OCI-LY1 (cell line): ENCODE measurements at regions not wholly inside any gene's neighbourhood (a gene's known extent, or its start where the extent isn't known, plus 50 kb on each side); places are given as distances from the start of the nearest gene placed in this dataset.

ENCODE experiments used
- H2AFZ ChIP-seq: fragments of 200-600 bp; sonication (generic), shearing (Covaris generic); 2 replicates; pipeline ENCODE4 v1.6.0; 2014; ENCODE audit warnings: antibody characterized with exemption, mild to moderate bottlenecking, low read length
- H3F3A ChIP-seq: fragments of 200-600 bp; sonication (generic), shearing (Covaris generic); 2 replicates; pipeline ENCODE4 v1.6.0; 2014; ENCODE audit warnings: mild to moderate bottlenecking, antibody characterized with exemption, low read length, moderate library complexity; ENCODE audit not compliant: insufficient read depth
- H3K27ac ChIP-seq: fragments of 200-600 bp; sonication (generic); 2 replicates; pipeline ENCODE4 v1.5.1; 2014; ENCODE audit warnings: low read length, mixed run types, mild to moderate bottlenecking, low read depth; ENCODE audit not compliant: poor library complexity, severe bottlenecking
- H3K27me3 ChIP-seq: fragments of 200-600 bp; sonication (generic); 2 replicates; pipeline ENCODE4 v1.6.0; 2014; ENCODE audit warnings: antibody characterized with exemption, mild to moderate bottlenecking, low read length, moderate library complexity; ENCODE audit not compliant: insufficient read depth
- H3K36me3 ChIP-seq: fragments of 200-600 bp; sonication (generic); 2 replicates; pipeline ENCODE4 v1.6.1; 2014; ENCODE audit warnings: mild to moderate bottlenecking, antibody characterized with exemption, low read length, moderate library complexity, mixed read lengths; ENCODE audit not compliant: insufficient read depth
- H3K4me1 ChIP-seq: fragments of 200-600 bp; sonication (generic); 2 replicates; pipeline ENCODE4 v1.5.1; 2014; ENCODE audit warnings: mild to moderate bottlenecking, low read length, moderate library complexity; ENCODE audit not compliant: insufficient read depth, severe bottlenecking
- H3K4me2 ChIP-seq: fragments of 200-600 bp; sonication (generic), shearing (Covaris generic); 2 replicates; pipeline ENCODE4 v1.6.1; 2014; ENCODE audit warnings: low read length
- H3K4me3 ChIP-seq: fragments of 200-600 bp; sonication (generic); 2 replicates; pipeline ENCODE4 v1.5.1; 2014; ENCODE audit warnings: low read length, low read depth, mild to moderate bottlenecking, mixed read lengths; ENCODE audit not compliant: poor library complexity, severe bottlenecking
- H3K79me2 ChIP-seq: fragments of 200-600 bp; shearing (Covaris generic); 2 replicates; pipeline ENCODE4 v1.6.1; 2016; ENCODE audit warnings: mixed run types, low read length, mixed read lengths; ENCODE audit not compliant: insufficient read depth
- H3K9ac ChIP-seq: fragments of 200-600 bp; sonication (generic), shearing (Covaris generic); 2 replicates; pipeline ENCODE4 v1.6.1; 2014; ENCODE audit warnings: mild to moderate bottlenecking, low read length, mixed read lengths
- H3K9me2 ChIP-seq: fragments of 200-600 bp; sonication (generic), shearing (Covaris generic); 2 replicates; pipeline ENCODE4 v1.6.1; 2014; ENCODE audit warnings: low read depth, mild to moderate bottlenecking, low read length, mixed read lengths
- H3K9me3 ChIP-seq: fragments of 200-600 bp; shearing (Covaris generic); 2 replicates; pipeline ENCODE4 v1.6.1; 2014; ENCODE audit warnings: low read length, mixed read lengths
- H4K20me1 ChIP-seq: fragments of 200-600 bp; sonication (generic), shearing (Covaris generic); 2 replicates; pipeline ENCODE4 v1.6.0; 2016; ENCODE audit warnings: mild to moderate bottlenecking, low read length; ENCODE audit not compliant: insufficient read depth
- CTCF ChIP-seq: fragments of 200-600 bp; sonication (generic), shearing (Covaris generic); IDR thresholded peaks from 2 replicates; pipeline ENCODE4 v1.5.1; 2017; ENCODE audit warnings: mild to moderate bottlenecking, antibody characterized with exemption, low read length, moderate library complexity, mixed read lengths
- EZH2 ChIP-seq: fragments of 200-600 bp; sonication (generic), shearing (Covaris generic); IDR thresholded peaks from 2 replicates; pipeline ENCODE4 v1.8.0; 2017; ENCODE audit warnings: borderline replicate concordance, mixed run types, mild to moderate bottlenecking, antibody characterized with exemption, low read length, moderate library complexity, mixed read lengths

GRCh38 chr2:188102881-188103280 lies 188.8 kb upstream of the GULP1 start:
- no peak for TF ChIP-seq CTCF
- no peak for TF ChIP-seq EZH2
- Histone ChIP-seq H2AFZ (no peak overlapping the region), H3K4me3 (no peak overlapping the region), H3K9me3 (no peaks in the 10 kb centered on the region), H3K9ac (no peak overlapping the region), H3K4me1 (no peaks in the 10 kb centered on the region), H3K36me3 (no peaks in the 10 kb centered on the region), H4K20me1 (no peaks in the 10 kb centered on the region), H3F3A (no peaks in the 10 kb centered on the region), H3K9me2 (no peaks in the 10 kb centered on the region), H3K4me2 (no peak overlapping the region), H3K79me2 (no peaks in the 10 kb centered on the region), H3K27ac (no peak overlapping the region), H3K27me3 (no peaks in the 10 kb centered on the region)

- H3K4me1 ChIP-seq = peaks cover 17% of the 10 kb centered on the region
- no peaks in the 10 kb centered on the region for H3K36me3 ChIP-seq
- H3K4me2 ChIP-seq = no peak overlapping the region
- H3K9ac ChIP-seq = no peak overlapping the region
- H2AFZ ChIP-seq = no peak overlapping the region
- H3K9me3 ChIP-seq = no peaks in the 10 kb centered on the region
- no peak for TF ChIP-seq EZH2
- no peak for TF ChIP-seq CTCF
- H3K9me2 ChIP-seq = no peaks in the 10 kb centered on the region
- no peaks in the 10 kb centered on the region for H3K79me2 ChIP-seq
- H4K20me1 ChIP-seq = no peaks in the 10 kb centered on the region
- H3K27me3 ChIP-seq = no peaks in the 10 kb centered on the region
- H3K27ac ChIP-seq = no peak overlapping the region
- H3K4me3 ChIP-seq = no peak overlapping the region
- no peaks in the 10 kb centered on the region for H3F3A ChIP-seq
Measured at GRCh38 chr2:188114014-188114413, 177.7 kb upstream of the GULP1 start.

GRCh38 chr2:188117706-188118105 lies 174.0 kb upstream of the GULP1 start:
- Histone ChIP-seq H3K4me3 (no peak overlapping the region), H3K9me3 (no peaks in the 10 kb centered on the region), H3K27ac (no peak overlapping the region), H3K27me3 (no peaks in the 10 kb centered on the region), H3K79me2 (no peaks in the 10 kb centered on the region), H3F3A (no peaks in the 10 kb centered on the region), H3K9ac (no peak overlapping the region), H2AFZ (no peak overlapping the region), H3K4me2 (no peak overlapping the region), H3K9me2 (no peaks in the 10 kb centered on the region), H3K36me3 (no peaks in the 10 kb centered on the region), H4K20me1 (no peaks in the 10 kb centered on the region), H3K4me1 (peaks cover 13% of the 10 kb centered on the region)
- TF ChIP-seq CTCF (no peak), EZH2 (no peak)
